Neuronal stem cell (in vitro differentiated cells): ENCODE measurements at regions not wholly inside any gene's neighbourhood (a gene's known extent, or its start where the extent isn't known, plus 50 kb on each side); places are given as distances from the start of the nearest gene placed in this dataset.

Experiments used
- DNase-seq: peaks from one replicate; pipeline ENCODE4 v3.0.0-alpha.2; 2013; ENCODE audit warnings: low spot score
- H2AFZ ChIP-seq: one replicate; pipeline ENCODE4 v1.6.1; 2013; ENCODE audit warnings: mild to moderate bottlenecking, low read length, inconsistent platforms
- H2AK5ac ChIP-seq: 2 replicates; pipeline ENCODE4 v1.6.1; 2013; ENCODE audit warnings: low read depth, mild to moderate bottlenecking, inconsistent platforms, low read length, moderate library complexity, mixed read lengths
- H2BK120ac ChIP-seq: 2 replicates; pipeline ENCODE4 v1.6.1; 2013; ENCODE audit warnings: low read depth, mild to moderate bottlenecking, inconsistent platforms, low read length, moderate library complexity, mixed read lengths
- H2BK12ac ChIP-seq: one replicate; pipeline ENCODE4 v1.6.1; 2013; ENCODE audit warnings: low read length, inconsistent platforms
- H2BK15ac ChIP-seq: 2 replicates; pipeline ENCODE4 v1.6.1; 2013; ENCODE audit warnings: mild to moderate bottlenecking, low read length, inconsistent platforms, mixed read lengths
- H2BK5ac ChIP-seq: one replicate; pipeline ENCODE4 v1.6.1; 2013; ENCODE audit warnings: inconsistent platforms, mild to moderate bottlenecking, low read length, moderate library complexity
- H3K14ac ChIP-seq: one replicate; pipeline ENCODE4 v1.6.1; 2013; ENCODE audit warnings: low read length, inconsistent platforms
- H3K18ac ChIP-seq: 2 replicates; pipeline ENCODE4 v1.6.1; 2013; ENCODE audit warnings: low read length, inconsistent platforms
- H3K23ac ChIP-seq: 2 replicates; pipeline ENCODE4 v1.6.1; 2013; ENCODE audit warnings: low read depth, mild to moderate bottlenecking, mixed read lengths, low read length, inconsistent platforms; ENCODE audit not compliant: poor library complexity
- H3K27ac ChIP-seq: replicated peaks from 3 replicates; pipeline ENCODE4 v1.5.1; 2013; ENCODE audit warnings: low read length, inconsistent platforms
- H3K27me3 ChIP-seq, 3 experiments: 2 replicates each; pipeline ENCODE4 v1.6.1; 2013; ENCODE audit warnings: low read length in 3 of 3, mild to moderate bottlenecking in 2 of 3, inconsistent platforms in 1 of 3, low read depth in 1 of 3, mixed read lengths in 1 of 3, moderate library complexity in 1 of 3; ENCODE audit not compliant: control insufficient read depth in 3 of 3, insufficient read depth in 3 of 3
- H3K36me3 ChIP-seq, 2 donors: replicated peaks in 1 of 2; 2 replicates each; pipeline ENCODE4 v1.6.1; 2013; ENCODE audit warnings: low read length in 2 of 2; ENCODE audit not compliant: control insufficient read depth in 2 of 2, insufficient read depth in 2 of 2
- H3K4ac ChIP-seq: 2 replicates; pipeline ENCODE4 v1.6.1; 2013; ENCODE audit warnings: inconsistent platforms, mild to moderate bottlenecking, low read length, moderate library complexity
- H3K4me1 ChIP-seq, 2 donors: 1 replicate in 1 of 2; 2 replicates in 1 of 2; pipeline ENCODE4 v1.6.1; 2013; ENCODE audit warnings: low read length in 2 of 2, low read depth in 1 of 2; ENCODE audit not compliant: control insufficient read depth in 2 of 2, insufficient read depth in 1 of 2
- H3K4me2 ChIP-seq: one replicate; pipeline ENCODE4 v1.6.1; 2013; ENCODE audit warnings: mild to moderate bottlenecking, low read length, inconsistent platforms; ENCODE audit not compliant: insufficient read depth, poor library complexity, severe bottlenecking
- H3K4me3 ChIP-seq, 2 donors: 2 replicates each; pipeline ENCODE4 v1.5.1; 2013; ENCODE audit warnings: low read length in 2 of 2, mild to moderate bottlenecking in 2 of 2, inconsistent platforms in 1 of 2, moderate library complexity in 1 of 2
- H3K79me1 ChIP-seq: one replicate; pipeline ENCODE4 v1.6.1; 2013; ENCODE audit warnings: low read depth, mild to moderate bottlenecking, inconsistent platforms, low read length, moderate library complexity
- H3K9ac ChIP-seq: one replicate; pipeline ENCODE4 v1.6.1; 2013; ENCODE audit warnings: mild to moderate bottlenecking, low read depth, low read length, inconsistent platforms; ENCODE audit not compliant: poor library complexity
- H3K9me3 ChIP-seq, 2 donors: replicated peaks in 1 of 2; 2 replicates each; pipeline versions ENCODE3 to v1.6.1; 2013; ENCODE audit warnings: low read length in 2 of 2, mild to moderate bottlenecking in 2 of 2, inconsistent platforms in 1 of 2, low read depth in 1 of 2, mixed read lengths in 1 of 2, moderate library complexity in 1 of 2; ENCODE audit not compliant: control insufficient read depth in 2 of 2, insufficient read depth in 1 of 2
- H4K8ac ChIP-seq: one replicate; pipeline ENCODE4 v1.6.1; 2013; ENCODE audit warnings: low read depth, mild to moderate bottlenecking, inconsistent platforms, low read length, moderate library complexity
- H4K91ac ChIP-seq: one replicate; pipeline ENCODE4 v1.6.1; 2013; ENCODE audit warnings: low read length, low read depth, mild to moderate bottlenecking, inconsistent platforms; ENCODE audit not compliant: poor library complexity
- WGBS, 2 donors: extraction: QIAGEN DNeasy Blood & Tissue Kit; methylation state at CpG; one replicate each; pipeline ENCODE4 v1.1.7; 2013; ENCODE audit warnings: missing lambda C conversion rate in 2 of 2, mixed read lengths in 1 of 2; ENCODE audit not compliant: insufficient read length in 2 of 2, insufficient replicate concordance in 1 of 2; ENCODE audit errors: extremely low coverage in 2 of 2; 5-methylcytosine and 5-hydroxymethylcytosine counted together

DNA sequence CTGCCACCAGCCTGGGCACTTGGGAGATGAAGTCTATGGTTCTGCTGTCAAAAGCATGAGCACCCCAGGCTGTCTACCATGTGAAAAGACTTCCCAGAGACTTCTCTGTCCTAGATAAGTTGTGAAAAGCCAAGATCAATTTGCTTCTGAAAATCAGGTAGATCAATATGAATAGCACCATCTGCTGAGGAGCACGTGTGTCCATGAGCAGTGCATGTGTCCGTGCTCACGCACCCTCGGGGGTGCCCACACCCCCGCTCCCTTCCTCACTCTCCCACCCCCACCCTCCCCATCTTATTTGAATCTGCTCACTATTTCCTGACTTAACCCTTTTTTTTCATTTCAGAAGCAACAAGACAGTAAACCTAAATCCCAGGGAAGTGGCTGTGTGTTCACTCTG, 238.3 kb upstream of the SDK2 start:
- H3K27me3 ChIP-seq: peaks cover 0 to 19% (median 0%) of the 10 kb centered on the region in 3 experiments

DNA sequence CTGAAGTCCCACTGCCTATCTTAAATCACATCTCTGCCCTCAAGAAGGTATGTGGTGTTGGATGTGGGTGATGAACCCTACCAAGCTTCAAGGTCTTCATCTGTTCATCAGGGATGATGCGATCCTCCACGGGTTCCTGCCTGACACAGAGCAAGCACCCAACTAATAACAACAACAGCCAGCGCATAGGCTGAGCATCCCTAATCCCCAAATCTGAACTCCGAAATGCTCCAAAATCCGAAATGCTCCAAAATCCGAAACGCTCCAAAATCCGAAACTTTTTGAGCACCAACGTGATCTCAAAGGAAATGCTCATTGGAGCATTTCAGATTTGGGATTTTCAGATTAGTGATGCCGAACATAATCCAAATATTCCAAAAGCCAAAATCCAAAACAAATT, 238.9 kb upstream of the SDK2 start:
- Histone ChIP-seq H3K9me3 (no peaks in the 10 kb centered on the region), H2AK5ac (no peak overlapping the region), H2BK15ac (no peak overlapping the region), H3K4me2 (no peak overlapping the region), H3K27me3 (peaks cover 0 to 19% (median 0%) of the 10 kb centered on the region in 3 experiments), H2BK5ac (no peak overlapping the region), H2AFZ (no peak overlapping the region), H3K4ac (no peak overlapping the region), H3K79me1 (no peaks in the 10 kb centered on the region), H4K91ac (no peak overlapping the region), H3K23ac (no peak overlapping the region), H3K4me3 (no peak overlapping the region), H3K27ac (no peak overlapping the region), H2BK12ac (no peak overlapping the region), H3K18ac (no peak overlapping the region), H3K4me1 (peaks cover 0 to 2% of the 10 kb centered on the region in 2 donors), H2BK120ac (no peak overlapping the region), H3K14ac (no peak overlapping the region), H3K36me3 (no peaks in the 10 kb centered on the region), H4K8ac (no peak overlapping the region), H3K9ac (no peak overlapping the region)
- no CpG with 5 or more reads among the region's 10 CpGs for WGBS, 2 donors
- no peak for DNase-seq

More for the DNA sequence above, 238.3 kb upstream of the SDK2 start:
- Histone ChIP-seq H2BK5ac (no peak overlapping the region), H4K91ac (no peak overlapping the region), H2BK120ac (no peak overlapping the region), H3K23ac (no peak overlapping the region), H3K4me2 (no peak overlapping the region), H2AFZ (no peak overlapping the region), H2BK12ac (no peak overlapping the region), H2BK15ac (no peak overlapping the region), H2AK5ac (no peak overlapping the region), H3K4ac (no peak overlapping the region), H3K4me3 (no peak overlapping the region), H3K9ac (no peak overlapping the region), H3K9me3 (no peaks in the 10 kb centered on the region), H3K14ac (no peak overlapping the region), H3K4me1 (peaks cover 0 to 2% of the 10 kb centered on the region in 2 donors), H4K8ac (no peak overlapping the region), H3K79me1 (no peaks in the 10 kb centered on the region), H3K18ac (no peak overlapping the region), H3K27ac (no peak overlapping the region), H3K36me3 (no peaks in the 10 kb centered on the region)
- no peak for DNase-seq
- no CpG with 5 or more reads among the region's 5 CpGs for WGBS, 2 donors

DNA sequence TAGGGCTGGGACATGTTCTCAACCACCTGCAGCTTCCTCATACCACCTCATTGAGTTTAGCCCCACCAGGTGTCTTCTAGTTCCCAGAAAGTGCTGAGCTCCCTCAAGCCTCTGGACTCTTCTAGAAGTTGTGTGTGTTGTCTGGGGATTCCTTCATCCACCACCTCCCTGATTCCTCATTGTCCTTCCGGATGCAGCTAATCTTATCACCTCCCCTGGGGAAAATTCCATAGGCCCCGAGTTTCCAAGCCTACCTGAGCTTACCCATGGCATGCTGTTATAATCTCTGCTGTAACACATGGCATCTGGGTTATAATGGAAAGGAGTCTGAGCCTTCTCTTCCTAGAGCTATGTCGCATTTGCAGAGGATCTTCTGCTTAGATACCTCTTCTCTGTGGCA, 243.5 kb upstream of the SDK2 start:
- H3K14ac ChIP-seq: no peak overlapping the region
- no peak overlapping the region for H2AK5ac ChIP-seq
- peaks cover 0 to 2% of the 10 kb centered on the region in 2 donors for H3K4me1 ChIP-seq
- peaks cover 0 to 2% (median 0%) of the 10 kb centered on the region in 3 experiments for H3K27me3 ChIP-seq
- no peak overlapping the region for H3K27ac ChIP-seq
- no CpG with 5 or more reads among the region's 3 CpGs for WGBS, 2 donors
- no peak overlapping the region for H3K4me3 ChIP-seq
- no peak overlapping the region for H3K9ac ChIP-seq
- H2BK15ac ChIP-seq: no peak overlapping the region
- H3K4me2 ChIP-seq: no peak overlapping the region
- no peak for DNase-seq
- no peak overlapping the region for H3K18ac ChIP-seq
- H3K9me3 ChIP-seq: peaks cover 0 to 2% of the 10 kb centered on the region in 2 donors
- H2BK5ac ChIP-seq: no peak overlapping the region
- no peak overlapping the region for H2BK120ac ChIP-seq
- no peak overlapping the region for H2BK12ac ChIP-seq
- H4K8ac ChIP-seq: no peak overlapping the region
- no peaks in the 10 kb centered on the region for H3K79me1 ChIP-seq
- H3K23ac ChIP-seq: no peak overlapping the region
- no peak overlapping the region for H4K91ac ChIP-seq
- H3K36me3 ChIP-seq: no peaks in the 10 kb centered on the region
- no peak overlapping the region for H2AFZ ChIP-seq
- no peak overlapping the region for H3K4ac ChIP-seq

DNA sequence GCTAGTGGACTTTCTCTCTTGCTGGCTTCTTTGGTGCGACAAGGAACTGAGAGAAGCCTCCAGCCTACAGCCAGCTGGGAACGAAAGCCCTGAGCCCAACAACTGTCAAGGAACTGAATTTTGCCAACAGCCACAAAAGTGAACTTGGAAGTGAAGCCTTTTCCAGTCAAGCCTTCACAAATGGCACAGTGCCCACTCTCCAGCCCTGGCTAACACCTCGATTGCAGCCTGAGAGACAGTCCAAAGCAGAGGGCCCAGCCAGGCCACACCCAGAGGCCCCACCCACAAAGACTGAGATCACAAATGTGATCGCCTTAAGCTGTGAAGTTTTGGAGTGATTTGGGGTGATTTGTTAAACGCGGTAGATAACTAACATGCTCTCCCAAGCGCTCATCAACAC, 244.6 kb upstream of the SDK2 start:
- no peak overlapping the region for H3K18ac ChIP-seq
- peaks cover 0 to 2% of the 10 kb centered on the region in 2 donors for H3K9me3 ChIP-seq
- no peak overlapping the region for H2BK120ac ChIP-seq
- peaks cover 0 to 2% (median 0%) of the 10 kb centered on the region in 3 experiments for H3K27me3 ChIP-seq
- no peaks in the 10 kb centered on the region for H3K36me3 ChIP-seq
- no peak overlapping the region for H4K8ac ChIP-seq
- no peak overlapping the region for H2AK5ac ChIP-seq
- no peak for DNase-seq
- H2BK12ac ChIP-seq: no peak overlapping the region
- no peak overlapping the region for H3K23ac ChIP-seq
- no peak overlapping the region for H3K4ac ChIP-seq
- no peak overlapping the region for H3K4me3 ChIP-seq
- no peak overlapping the region for H4K91ac ChIP-seq
- no peak overlapping the region for H3K14ac ChIP-seq
- no peak overlapping the region for H2BK15ac ChIP-seq
- H3K4me2 ChIP-seq: no peak overlapping the region
- no peak overlapping the region for H2BK5ac ChIP-seq
- peaks cover 0 to 2% of the 10 kb centered on the region in 2 donors for H3K4me1 ChIP-seq
- H2AFZ ChIP-seq: no peak overlapping the region
- H3K27ac ChIP-seq: no peak overlapping the region
- no CpG with 5 or more reads among the region's 7 CpGs for WGBS, 2 donors
- no peak overlapping the region for H3K9ac ChIP-seq
- no peaks in the 10 kb centered on the region for H3K79me1 ChIP-seq
